HepG2 (cell line): ENCODE measurements at regions not wholly inside any gene's neighbourhood (a gene's known extent, or its start where the extent isn't known, plus 50 kb on each side); places are given as distances from the start of the nearest gene placed in this dataset.

Source experiments
- ATAC-seq: fragments of 200-7000 bp; cut with Tn5 transposase; 3 replicates; pipeline ENCODE4 v1.9.1; 2020; ENCODE audit warnings: mild to moderate bottlenecking, moderate library complexity
- BruUV-seq: library from RNA; stranded (reverse); fragments of 400-500 nt; replicated peaks from 2 replicates; lab custom pipeline; 2021; lab: Mats Ljungman, UMichigan
- CTCF ChIA-PET: fragments of 300-600 bp; formaldehyde crosslinking; extraction: SDS; loops from one replicate; lab custom pipeline; 2021; ENCODE audit warnings: low total read pairs, inconsistent platforms, low intra/inter-chr PET ratio; lab: Yijun Ruan, JAX
- POLR2A ChIA-PET: fragments of 350-600 bp; sonication (Branson Sonifier 250); formaldehyde crosslinking; loops from one replicate; lab custom pipeline; 2020; ENCODE audit warnings: antibody characterized with exemption, inconsistent platforms; lab: Yijun Ruan, JAX
- DNase-seq: peaks from one replicate; pipeline ENCODE4 v3.0.0-alpha.2; 2015; ENCODE audit warnings: low spot score
- FAIRE-seq: peaks from 3 replicates; lab custom pipeline; 2011; peaks lifted over from hg19 to GRCh38; lab: Jason Lieb, UNC
- H2AFZ ChIP-seq: one replicate; pipeline ENCODE4 v1.6.1; 2011; ENCODE audit warnings: low read length, inconsistent platforms
- H3K27ac ChIP-seq: fragments of 300-600 bp; 3 replicates; pipeline ENCODE4 v1.8.0; 2011; ENCODE audit warnings: mixed run types, mild to moderate bottlenecking, mixed read lengths, low read length, inconsistent platforms; ENCODE audit not compliant: insufficient read depth; ENCODE audit errors: extremely low read length
- H3K27me3 ChIP-seq, 2 experiments: fragments of 200-600 bp in 1 of 2; 2 replicates in 1 of 2; 3 replicates in 1 of 2; pipeline versions ENCODE4 v1.6.0 to v1.8.0; 2011; ENCODE audit warnings: low read length in 2 of 2, mild to moderate bottlenecking in 2 of 2, moderate library complexity in 2 of 2, inconsistent platforms in 1 of 2; ENCODE audit not compliant: insufficient read depth in 2 of 2, control insufficient read depth in 1 of 2
- H3K36me3 ChIP-seq, 2 experiments: fragments of 200-600 bp in 1 of 2; replicated peaks in 1 of 2; 2 replicates in 1 of 2; 3 replicates in 1 of 2; pipeline versions ENCODE4 v1.5.1 to v1.8.0; 2011; ENCODE audit warnings: low read length in 2 of 2, inconsistent platforms in 1 of 2; ENCODE audit not compliant: insufficient read depth in 2 of 2, control insufficient read depth in 1 of 2
- H3K4me1 ChIP-seq: 2 replicates; pipeline ENCODE4 v1.5.1; 2012; ENCODE audit warnings: low read length, inconsistent platforms; ENCODE audit not compliant: insufficient read depth
- H3K4me2 ChIP-seq: 2 replicates; pipeline ENCODE4 v1.6.0; 2011; ENCODE audit warnings: low read depth, low read length, inconsistent platforms
- H3K4me3 ChIP-seq, 3 experiments: fragments of 200-600 bp in 1 of 3; sonication (generic), shearing (Covaris generic) in 1 of 3; replicated peaks in 1 of 3; 2 replicates each; pipeline ENCODE4 v1.5.1; 2011 to 2016; ENCODE audit warnings: low read length in 3 of 3, inconsistent platforms in 2 of 3, low read depth in 2 of 3, mild to moderate bottlenecking in 2 of 3, control low read depth in 1 of 3, mixed read lengths in 1 of 3; ENCODE audit not compliant: insufficient read depth in 1 of 3
- H3K79me2 ChIP-seq: one replicate; pipeline ENCODE4 v1.6.1; 2011; ENCODE audit warnings: low read length, inconsistent platforms; ENCODE audit not compliant: insufficient read depth
- H3K9ac ChIP-seq: 2 replicates; pipeline ENCODE4 v1.6.0; 2011; ENCODE audit warnings: mild to moderate bottlenecking, low read depth, low read length, inconsistent platforms; ENCODE audit not compliant: insufficient read depth
- H3K9me3 ChIP-seq: 2 replicates; pipeline ENCODE4 v1.5.1; 2012; ENCODE audit warnings: mild to moderate bottlenecking, low read length
- H4K20me1 ChIP-seq: 2 replicates; pipeline ENCODE4 v1.6.0; 2011; ENCODE audit warnings: inconsistent platforms, mild to moderate bottlenecking, low read length, moderate library complexity; ENCODE audit not compliant: insufficient read depth
- AGO1 ChIP-seq: fragments of 200-400 bp; formaldehyde crosslinking; IDR thresholded peaks from 2 replicates; pipeline ENCODE4 v1.6.1; 2017; ENCODE audit warnings: mild to moderate bottlenecking, low read depth, low read length, moderate library complexity; ENCODE audit not compliant: poor library complexity, severe bottlenecking
- BRF2 ChIP-seq: sonication (generic); formaldehyde crosslinking; IDR thresholded peaks from 2 replicates; pipeline ENCODE4 v1.8.1; 2022; ENCODE audit warnings: mild to moderate bottlenecking, missing genetic modification reagents
- CEBPG ChIP-seq: IDR thresholded peaks from 2 replicates; pipeline ENCODE4 v1.6.1; 2016
- HDAC1 ChIP-seq: sonication (generic); formaldehyde crosslinking; IDR thresholded peaks from 2 replicates; pipeline ENCODE4 v1.5.1; 2020; ENCODE audit warnings: mild to moderate bottlenecking, missing genetic modification reagents
- LRRFIP1 ChIP-seq: sonication (generic); formaldehyde crosslinking; conservative IDR thresholded peaks from 2 replicates; pipeline ENCODE4 v1.4.0; 2020; ENCODE audit warnings: missing genetic modification reagents
- PLRG1 ChIP-seq: fragments of 450-650 bp; conservative IDR thresholded peaks from 2 replicates; pipeline ENCODE4 v1.6.1; 2016
- THAP9 ChIP-seq: sonication (generic); formaldehyde crosslinking; IDR thresholded peaks from 2 replicates; pipeline ENCODE4; 2020; ENCODE audit warnings: missing genetic modification reagents, mild to moderate bottlenecking, borderline replicate concordance
- ZNF644 ChIP-seq: IDR thresholded peaks from 2 replicates; pipeline ENCODE4 v1.6.1; 2016; ENCODE audit warnings: low read depth
- ZNF83 ChIP-seq: sonication (generic); formaldehyde crosslinking; IDR thresholded peaks from 2 replicates; pipeline ENCODE4 v1.4.0; 2020; ENCODE audit warnings: missing genetic modification reagents, mild to moderate bottlenecking, borderline replicate concordance
- WGBS: methylation state at CpG from one replicate; pipeline ENCODE4 v1.1.6; 2017; ENCODE audit warnings: low lambda C conversion rate; 5-methylcytosine and 5-hydroxymethylcytosine counted together
- in situ Hi-C: cut with HindIII; loops from 2 replicates; pipeline ENCODE4 v1.10.0; 2017; ENCODE audit warnings: low pct_unique_long_range_greater_than_20kb; ENCODE audit not compliant: extremely low pct_ligation_motif_present
- intact Hi-C: fragments of 100-400 bp; cut with micrococcal nuclease; formaldehyde crosslinking; loops from one replicate; pipeline ENCODE4 v1.10.0; 2022; ENCODE audit not compliant: unreplicated experiment

- TF ChIP-seq HDAC1 (CRISPR knock-in tag) = no peak
- TF ChIP-seq AGO1 = no peak
Observed at GRCh38 chr1:60906526-60906925, 175.8 kb upstream of the NFIA start (continued).

- WGBS = 8% methylated on average over 2 of the region's 2 CpGs
- Histone ChIP-seq H3K9me3 (no peaks in the 10 kb centered on the region), H3K4me3 (no peak overlapping the region), H3K4me1 (no peaks in the 10 kb centered on the region), H3K36me3 (no peaks in the 10 kb centered on the region), H4K20me1 (no peaks in the 10 kb centered on the region), H3K9ac (no peak overlapping the region), H3K27me3 (no peaks in the 10 kb centered on the region; a peak in 1 of 5 replicates), H3K79me2 (no peaks in the 10 kb centered on the region), H2AFZ (no peak overlapping the region), H3K4me2 (no peak overlapping the region), H3K27ac (no peak overlapping the region)
- DNase-seq (no peak), ATAC-seq (no peak), FAIRE-seq (no peak)
- intact Hi-C loops (no loop called here), in situ Hi-C loops (no loop called here)
- TF ChIP-seq THAP9 = no peak
- TF ChIP-seq ZNF83 = no peak
- TF ChIP-seq LRRFIP1 (CRISPR knock-in tag) = no peak
- no peak for TF ChIP-seq PLRG1
- no peak for TF ChIP-seq CEBPG (CRISPR knock-in tag)
- no peak for TF ChIP-seq BRF2 (CRISPR knock-in tag)
- TF ChIP-seq ZNF644 = no peak
- POLR2A ChIA-PET = no interaction called here
- no TSS peak for BruUV-seq
- CTCF ChIA-PET = no interaction called here
Observed at GRCh38 chr1:60906039-60906438, 176.3 kb upstream of the NFIA start.
